IMR-90 (cell line): ENCODE measurements at regions not wholly inside any gene's neighbourhood (a gene's known extent, or its start where the extent isn't known, plus 50 kb on each side); places are given as distances from the start of the nearest gene placed in this dataset.

Experiments used
- CHD1 ChIP-seq: IDR thresholded peaks from 2 replicates; pipeline ENCODE4 v1.6.1; 2012; ENCODE audit warnings: low read depth, low read length, improper control_type of control experiment
- CTCF ChIP-seq: conservative IDR thresholded peaks from 2 replicates; pipeline ENCODE4 v1.5.1; 2012; ENCODE audit warnings: mild to moderate bottlenecking, low read depth, low read length, improper control_type of control experiment
- FOS ChIP-seq: fragments of 150-350 bp; IDR thresholded peaks from 2 replicates; pipeline ENCODE4 v1.6.1; 2016; ENCODE audit warnings: low read depth, low read length
- MAFK ChIP-seq: IDR thresholded peaks from 2 replicates; pipeline ENCODE4 v1.6.1; 2012; ENCODE audit warnings: low read depth, low read length, improper control_type of control experiment
- MXI1 ChIP-seq: IDR thresholded peaks from 2 replicates; pipeline ENCODE4 v1.6.1; 2012; ENCODE audit warnings: low read depth, mild to moderate bottlenecking, low read length, moderate library complexity, borderline replicate concordance
- POLR2A ChIP-seq: IDR thresholded peaks from 2 replicates; pipeline ENCODE4 v1.6.1; 2012; ENCODE audit warnings: mild to moderate bottlenecking, low read depth, low read length
- RAD21 ChIP-seq: IDR thresholded peaks from 2 replicates; pipeline ENCODE4 v1.6.1; 2012; ENCODE audit warnings: low read length, improper control_type of control experiment
- RFX5 ChIP-seq: IDR thresholded peaks from 2 replicates; pipeline ENCODE4 v1.8.0; 2012; ENCODE audit warnings: low read depth, mild to moderate bottlenecking, low read length, moderate library complexity

- TF ChIP-seq MAFK = no peak
- TF ChIP-seq RFX5 = no peak
- TF ChIP-seq CTCF = no peak
- TF ChIP-seq FOS = no peak
- TF ChIP-seq CHD1 = no peak
- no peak for TF ChIP-seq POLR2A
- no peak for TF ChIP-seq RAD21
- no peak for TF ChIP-seq MXI1
Observed at GRCh38 chr5:33341351-33341750, 99.4 kb upstream of the TARS1 start.
